GM23248 (cell line): ENCODE measurements at regions not wholly inside any gene's neighbourhood (a gene's known extent, or its start where the extent isn't known, plus 50 kb on each side); places are given as distances from the start of the nearest gene placed in this dataset.

Experiments
- EZH2 ChIP-seq: fragments of 200-600 bp; sonication (generic); IDR thresholded peaks from 2 replicates; pipeline ENCODE4 v1.6.1; 2018; ENCODE audit warnings: antibody characterized with exemption, mild to moderate bottlenecking; ENCODE audit not compliant: insufficient read depth, poor library complexity, severe bottlenecking
- EZH2phosphoT487 ChIP-seq: fragments of 200-600 bp; sonication (generic); IDR thresholded peaks from 2 replicates; pipeline ENCODE4 v1.6.1; 2018; ENCODE audit warnings: antibody characterized with exemption, moderate library complexity, mild to moderate bottlenecking, low read depth; ENCODE audit not compliant: insufficient read depth

DNA sequence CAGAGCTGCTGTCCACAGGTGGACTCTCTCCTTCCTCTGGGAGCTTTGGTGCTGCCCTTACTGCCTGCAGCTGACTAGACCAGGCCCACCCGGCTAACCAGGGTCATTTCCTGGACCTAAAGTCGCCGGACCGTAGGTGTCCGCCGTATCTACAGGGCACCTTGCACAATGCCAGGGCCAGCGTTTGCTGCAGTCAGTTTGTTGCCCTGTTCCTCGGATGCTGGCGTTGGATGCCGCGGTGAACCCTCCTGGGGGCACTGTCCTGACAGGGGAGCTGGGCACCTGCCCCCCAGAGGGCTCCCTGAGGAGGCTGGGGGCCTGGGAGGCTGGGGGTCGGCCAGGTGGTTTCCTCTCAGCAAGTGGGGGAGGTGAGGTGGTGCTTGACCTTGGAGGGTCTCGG, 96.6 kb downstream of the UNCX start:
- no peak for TF ChIP-seq EZH2
- TF ChIP-seq EZH2phosphoT487, result no peak
